HCEC 1CT (cell line): ENCODE measurements at regions not wholly inside any gene's neighbourhood (a gene's known extent, or its start where the extent isn't known, plus 50 kb on each side); places are given as distances from the start of the nearest gene placed in this dataset.

ENCODE experiments used
- DNase-seq: peaks from one replicate; pipeline ENCODE4 v3.0.0-alpha.2; 2017

DNA sequence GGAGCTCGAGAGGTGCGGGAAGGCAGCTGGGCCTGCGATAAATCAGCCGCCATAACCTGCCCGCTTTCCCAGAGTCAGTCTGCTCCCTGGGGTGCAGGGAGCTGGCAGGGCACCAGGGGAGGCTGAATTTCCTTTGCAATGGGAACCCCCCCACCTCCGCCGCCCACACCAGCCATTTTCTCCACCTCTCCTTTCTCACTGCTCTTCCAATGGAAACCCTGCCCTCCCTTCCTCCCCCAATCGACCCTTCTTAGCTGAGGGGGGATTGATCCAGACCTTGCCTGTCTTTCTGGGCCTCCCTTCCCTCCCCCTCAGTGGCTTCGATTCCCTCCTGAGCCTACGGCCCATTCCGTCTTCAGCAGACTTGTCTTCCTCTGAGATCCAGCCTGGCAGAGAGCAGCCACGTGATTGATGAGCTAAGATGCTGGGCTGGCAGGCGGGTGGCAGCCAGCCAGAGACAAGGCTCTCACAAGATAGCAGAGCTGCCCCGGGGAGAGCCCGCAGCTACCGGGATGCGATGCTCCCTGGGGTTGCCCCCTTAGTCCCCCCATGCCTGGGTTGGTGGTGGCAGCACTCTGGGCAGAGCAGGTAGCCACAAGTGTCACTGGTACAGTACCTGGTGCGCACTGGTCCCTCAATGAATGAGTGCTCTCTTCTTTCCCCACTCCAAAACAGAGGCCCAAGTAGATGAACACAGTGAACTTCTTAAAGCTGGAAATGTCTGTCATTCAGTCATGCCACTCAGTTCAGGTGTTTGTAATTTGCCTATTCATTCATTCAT lies 53.7 kb upstream of the FABP6 start:
- no peak for DNase-seq

DNA sequence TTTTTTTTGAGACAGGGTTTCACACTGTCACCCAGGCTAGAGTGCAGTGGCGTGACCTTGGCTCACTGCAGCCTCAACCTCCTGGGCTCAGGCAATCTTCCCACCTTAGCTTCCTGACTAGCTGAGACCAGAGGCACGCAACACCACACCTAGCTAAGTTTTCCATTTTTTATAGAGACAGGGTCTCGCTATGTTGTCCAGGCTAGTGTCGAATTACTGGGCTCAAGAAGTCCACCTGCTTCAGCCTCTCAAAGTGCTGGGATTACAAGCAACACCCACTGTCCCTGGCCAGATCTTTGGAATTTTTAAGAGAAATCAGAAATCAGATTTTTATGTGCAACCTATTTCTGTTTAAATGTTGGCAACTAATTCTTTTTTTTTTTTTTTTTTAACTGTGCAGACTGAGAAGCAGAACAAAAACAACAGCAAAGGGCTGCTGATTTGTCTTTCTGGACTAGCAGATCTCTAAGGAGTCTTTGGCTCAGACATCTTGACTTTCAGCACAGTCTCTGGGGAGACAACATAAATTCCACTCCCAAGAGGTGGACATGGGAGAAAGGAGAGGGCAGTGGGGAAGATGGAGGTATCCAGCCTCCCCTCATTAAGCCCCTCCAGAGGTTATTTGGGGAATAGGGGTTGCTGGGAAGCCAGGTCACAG lies 54.4 kb upstream of the FABP6 start:
- no peak for DNase-seq

DNA sequence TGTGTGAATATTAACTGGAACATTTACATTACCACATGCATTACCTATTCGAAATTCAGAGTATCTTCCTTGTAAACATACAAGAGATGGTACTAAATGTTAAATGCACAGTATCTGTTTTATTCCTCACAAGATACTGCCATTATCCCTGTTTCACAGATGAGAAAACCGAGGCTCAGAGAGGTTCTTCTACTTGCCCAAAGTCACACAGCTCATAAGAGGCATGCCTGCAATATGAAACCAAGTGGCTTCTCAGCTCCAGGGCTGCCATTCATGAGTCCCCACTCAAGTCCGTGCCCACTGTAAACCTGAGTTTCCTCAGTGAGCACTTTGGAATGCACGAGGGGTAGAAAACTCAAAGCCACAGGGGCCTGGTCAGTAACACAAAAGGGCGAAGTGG lies 55.0 kb upstream of the FABP6 start:
- no peak for DNase-seq

DNA sequence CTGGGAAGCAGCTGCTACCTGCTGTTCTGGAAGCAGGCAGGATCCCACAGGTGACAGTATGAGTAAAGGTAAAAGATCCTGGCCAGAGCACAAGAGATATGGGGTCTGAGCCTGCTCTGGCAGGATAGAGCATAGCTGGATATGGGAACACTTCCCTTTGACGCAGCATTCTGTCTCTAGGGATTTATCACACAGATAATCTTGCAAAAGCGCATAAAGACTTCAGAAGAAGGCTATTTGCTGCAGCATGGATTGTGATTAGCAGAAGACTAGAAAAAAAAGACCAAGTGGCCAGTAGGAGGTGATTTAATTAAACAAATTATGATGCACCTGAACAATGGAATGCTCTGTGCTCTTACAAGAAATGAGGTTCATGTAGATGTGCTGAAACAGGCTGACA lies 52.4 kb upstream of the PWWP2A start:
- DNase-seq = no peak

DNA sequence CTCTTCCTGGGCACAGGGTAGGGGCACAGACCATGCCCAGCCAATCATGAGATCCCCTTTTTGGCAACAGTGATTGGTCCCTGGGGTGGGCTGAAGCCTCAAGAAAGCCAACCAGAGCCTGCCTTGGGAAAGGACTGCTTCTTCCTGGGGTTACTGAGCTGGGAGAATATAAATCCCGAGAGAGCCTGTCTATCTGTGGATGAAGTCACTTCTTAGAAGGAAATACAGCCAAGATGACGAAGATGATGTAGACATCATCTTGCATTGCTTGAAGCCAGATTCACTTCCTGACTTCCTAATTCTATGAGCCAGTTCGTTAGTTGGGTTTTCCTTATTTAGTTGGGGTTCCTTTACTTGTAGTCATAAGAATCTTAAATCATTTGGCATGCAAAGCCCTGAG lies 50.1 kb upstream of the PWWP2A start:
- peak; percentile 96 for DNase-seq
